Activated CD8-positive, alpha-beta T cell treated with anti-CD3 and anti-CD28 coated beads for 36 hours (primary cell): ENCODE measurements at regions not wholly inside any gene's neighbourhood (a gene's known extent, or its start where the extent isn't known, plus 50 kb on each side); places are given as distances from the start of the nearest gene placed in this dataset.

ENCODE experiments used
- ATAC-seq: fragments of 200-7000 bp; cut with Tn5 transposase; one replicate; pipeline ENCODE4 v1.10.0; 2021; ENCODE audit warnings: mild to moderate bottlenecking, moderate library complexity
- CTCF ChIA-PET: fragments of 350-600 bp; sonication (Branson Sonifier 250); formaldehyde crosslinking; loops from one replicate; lab custom pipeline; 2021; ENCODE audit warnings: antibody characterized with exemption; lab: Charles Lee
- POLR2A ChIA-PET: fragments of 350-600 bp; sonication (Branson Sonifier 250); formaldehyde crosslinking; loops from one replicate; lab custom pipeline; 2021; ENCODE audit warnings: antibody characterized with exemption; lab: Charles Lee
- DNase-seq: peaks from one replicate; pipeline ENCODE4 v3.0.0-alpha.2; 2020
- H3K27ac Mint-ChIP-seq: one replicate; pipeline ENCODE4 v1.8.0; 2021; ENCODE audit warnings: mild to moderate bottlenecking, mixed read lengths
- H3K27me3 Mint-ChIP-seq: one replicate; pipeline ENCODE4 v1.8.0; 2021; ENCODE audit warnings: mixed read lengths
- H3K36me3 Mint-ChIP-seq: one replicate; pipeline ENCODE4 v1.8.0; 2021; ENCODE audit warnings: low read depth, mixed read lengths
- H3K4me1 Mint-ChIP-seq: one replicate; pipeline ENCODE4 v1.8.0; 2021; ENCODE audit warnings: low read depth, mixed read lengths
- H3K4me3 Mint-ChIP-seq: one replicate; pipeline ENCODE4 v1.8.0; 2021; ENCODE audit warnings: mild to moderate bottlenecking, moderate library complexity, mixed read lengths
- H3K9me3 Mint-ChIP-seq: one replicate; pipeline ENCODE4 v1.8.0; 2021; ENCODE audit warnings: mixed read lengths
- CTCF ChIP-seq: fragments of 200-600 bp; IDR thresholded peaks from one replicate; pipeline ENCODE4 v1.8.0; 2022; ENCODE audit warnings: antibody characterized with exemption, mild to moderate bottlenecking
- intact Hi-C: fragments of 100-400 bp; cut with micrococcal nuclease; formaldehyde crosslinking; loops from one replicate; pipeline ENCODE4 v1.10.0; 2022

- no peak overlapping the region for H3K27ac Mint-ChIP-seq
- H3K9me3 Mint-ChIP-seq = peaks cover 9% of the 10 kb centered on the region
- no peak for ATAC-seq
- CTCF ChIA-PET = no interaction called here
- H3K4me1 Mint-ChIP-seq = no peaks in the 10 kb centered on the region
- intact Hi-C loops = no loop called here
- no peaks in the 10 kb centered on the region for H3K36me3 Mint-ChIP-seq
- TF ChIP-seq CTCF = no peak
- DNase-seq = no peak
- no peak overlapping the region for H3K4me3 Mint-ChIP-seq
- POLR2A ChIA-PET = no interaction called here
- H3K27me3 Mint-ChIP-seq = peaks cover 10% of the 10 kb centered on the region
Measured at GRCh38 chr4:153850533-153851280, 61.8 kb upstream of the SFRP2 start.

GRCh38 chr4:153844144-153844543, 55.3 kb upstream of the SFRP2 start:
- POLR2A ChIA-PET = no interaction called here
- peaks cover 6% of the 10 kb centered on the region for H3K27me3 Mint-ChIP-seq

More at GRCh38 chr4:153844144-153844543, 55.3 kb upstream of the SFRP2 start:
- no peaks in the 10 kb centered on the region for H3K36me3 Mint-ChIP-seq
- intact Hi-C loops = no loop called here
- H3K9me3 Mint-ChIP-seq = peaks cover 3% of the 10 kb centered on the region
- DNase-seq (no peak), ATAC-seq (no peak)
- CTCF ChIA-PET = no interaction called here
- H3K4me1 Mint-ChIP-seq = no peaks in the 10 kb centered on the region
- no peak overlapping the region for H3K27ac Mint-ChIP-seq
- no peak overlapping the region for H3K4me3 Mint-ChIP-seq
- no peak for TF ChIP-seq CTCF
